ENCODE measurements at regions not wholly inside any gene's neighbourhood (a gene's known extent, or its start where the extent isn't known, plus 50 kb on each side); places are given as distances from the start of the nearest gene placed in this dataset.
"Not testable (repeated sequence)": the region's sequence is repeated elsewhere in the genome, so short reads cannot be mapped to it uniquely, and the experiment has no call there.

DNA sequence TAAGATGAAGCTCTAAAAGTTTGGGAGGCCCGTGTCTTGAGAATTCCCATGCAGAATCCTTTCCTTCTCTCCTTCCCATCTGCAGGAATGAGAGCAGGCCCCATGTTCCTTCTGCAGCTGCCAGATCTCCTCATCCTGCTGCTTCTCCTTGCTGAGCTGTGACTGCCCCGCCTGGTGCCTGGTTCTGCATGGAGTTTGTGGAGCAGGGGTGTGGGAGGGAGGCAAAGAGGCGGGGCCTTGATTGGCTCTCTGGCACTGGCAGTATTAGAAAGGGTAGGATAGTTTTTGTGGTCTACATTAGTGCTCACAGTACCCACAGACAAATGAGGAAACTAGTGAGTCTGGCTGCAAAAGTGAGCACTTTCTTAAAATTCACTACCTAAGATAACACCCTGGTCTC lies 91.1 kb upstream of the CLPB start:
- no peak for DNase-seq

DNA sequence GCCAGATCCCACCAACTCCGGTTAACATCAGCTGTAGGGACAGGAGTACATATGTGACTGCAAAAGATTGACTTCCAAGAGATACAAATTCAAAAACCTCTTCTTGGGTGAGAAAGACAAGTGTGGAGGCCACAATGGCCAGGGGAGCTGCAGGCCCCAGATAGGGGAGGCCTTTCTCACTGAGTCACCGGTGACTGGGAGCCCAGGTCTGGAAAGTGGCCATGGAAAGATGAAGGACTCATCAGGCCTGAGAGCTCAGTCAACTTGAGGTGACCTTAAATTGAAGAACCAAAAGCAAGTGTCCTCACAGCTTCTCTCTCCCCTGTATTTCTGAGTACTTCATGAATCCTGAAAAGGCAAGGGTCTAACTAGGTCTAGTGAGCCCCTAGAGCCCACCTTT lies 90.4 kb upstream of the CLPB start:
- no peak for DNase-seq

DNA sequence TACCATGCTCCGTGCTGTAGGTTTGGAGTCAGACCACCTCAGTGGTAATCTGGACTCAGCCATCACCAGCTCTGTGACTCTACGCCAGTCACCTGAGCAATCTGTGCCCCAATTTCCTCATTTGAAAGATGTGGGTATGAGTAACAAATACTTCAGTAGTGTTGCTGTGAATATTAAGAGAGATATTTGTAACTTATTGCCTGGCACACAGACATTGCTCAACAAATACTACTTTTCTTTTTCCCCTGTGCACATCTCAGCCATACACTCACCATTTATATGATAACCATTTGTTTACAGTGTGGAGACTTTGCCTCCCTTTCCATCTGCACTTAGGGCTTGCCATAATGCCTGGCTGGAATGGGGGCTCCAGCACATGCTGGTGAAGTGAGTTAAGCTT lies 89.7 kb upstream of the CLPB start:
- no peak for DNase-seq

DNA sequence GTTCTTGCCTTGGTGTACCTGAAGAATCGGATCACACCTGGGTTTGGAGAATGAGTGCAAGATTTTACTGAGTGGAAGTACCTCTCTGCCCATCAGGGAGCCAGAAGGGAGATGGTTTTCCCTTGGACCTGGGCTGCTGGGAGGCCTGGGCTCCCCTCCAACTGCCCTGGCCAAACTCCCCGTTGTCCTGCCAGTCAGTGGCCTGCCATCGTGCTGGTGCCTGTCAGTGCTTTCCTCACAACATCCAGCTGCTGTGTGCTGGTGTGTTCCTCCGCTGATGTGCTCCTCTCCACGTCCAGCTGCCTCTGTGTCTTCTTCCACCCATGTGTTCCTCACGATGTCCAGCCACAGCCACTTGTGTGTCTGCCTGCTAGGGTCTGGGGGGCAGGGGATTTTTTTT lies 87.9 kb upstream of the CLPB start:
- no peak for DNase-seq

DNA sequence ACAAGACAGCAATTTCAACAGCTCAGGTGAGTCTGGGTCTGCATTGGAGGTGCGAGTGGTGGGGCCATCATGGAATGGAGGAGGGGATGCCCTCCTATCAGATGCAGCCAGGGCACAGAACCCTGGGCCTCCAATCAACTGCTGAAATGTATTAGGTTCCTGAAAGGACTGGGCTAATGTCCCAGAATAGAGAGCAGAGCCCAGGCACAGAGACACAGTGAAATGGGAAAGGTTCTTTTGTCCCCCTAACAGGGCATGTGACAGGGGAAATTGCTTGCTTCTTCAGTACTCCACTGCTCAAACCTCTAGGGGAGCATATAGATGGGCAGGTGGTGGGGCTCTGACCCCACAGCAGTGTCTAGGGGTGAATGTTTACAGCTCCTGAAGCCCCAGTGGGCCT lies 87.3 kb upstream of the CLPB start:
- DNase-seq: no peak

DNA sequence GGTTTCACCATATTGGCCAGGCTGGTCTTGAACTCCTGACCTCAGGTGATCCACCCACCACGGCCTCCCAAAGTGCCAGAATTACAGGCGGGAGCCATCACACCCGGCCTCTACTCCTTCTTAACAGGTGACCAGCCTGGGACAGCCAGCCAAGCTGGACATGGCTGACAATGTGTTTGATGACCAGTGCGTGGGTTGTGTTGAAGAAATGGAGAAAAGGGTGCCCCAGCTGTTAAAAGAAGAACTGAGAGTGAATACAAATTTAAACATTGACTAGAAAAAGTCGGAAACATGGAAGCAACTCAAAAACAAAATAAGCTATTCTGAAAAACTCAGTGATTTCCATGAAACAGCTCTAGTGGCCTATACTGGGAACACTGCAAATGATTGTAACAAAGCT lies 86.5 kb upstream of the CLPB start:
- no peak for DNase-seq

DNA sequence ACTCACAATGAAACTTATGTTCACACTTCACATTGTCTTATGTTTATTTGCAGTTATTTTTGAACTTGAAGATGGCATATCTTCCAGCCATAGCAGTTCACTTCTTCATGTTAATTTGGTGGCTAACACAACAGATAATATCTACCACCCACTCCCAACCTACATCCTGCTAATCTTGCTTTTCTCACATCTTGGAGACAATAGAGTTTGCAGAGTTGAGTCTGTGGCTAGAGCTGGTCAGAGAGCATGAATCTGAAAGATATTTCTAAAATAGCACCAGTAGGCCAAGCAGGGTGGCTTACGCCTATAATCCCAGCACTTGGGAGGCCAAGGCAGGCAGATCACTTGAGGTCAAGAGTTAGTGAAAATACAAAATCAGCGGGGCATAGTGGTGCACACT lies 85.6 kb upstream of the CLPB start:
- not testable (repeated sequence) for DNase-seq

DNA sequence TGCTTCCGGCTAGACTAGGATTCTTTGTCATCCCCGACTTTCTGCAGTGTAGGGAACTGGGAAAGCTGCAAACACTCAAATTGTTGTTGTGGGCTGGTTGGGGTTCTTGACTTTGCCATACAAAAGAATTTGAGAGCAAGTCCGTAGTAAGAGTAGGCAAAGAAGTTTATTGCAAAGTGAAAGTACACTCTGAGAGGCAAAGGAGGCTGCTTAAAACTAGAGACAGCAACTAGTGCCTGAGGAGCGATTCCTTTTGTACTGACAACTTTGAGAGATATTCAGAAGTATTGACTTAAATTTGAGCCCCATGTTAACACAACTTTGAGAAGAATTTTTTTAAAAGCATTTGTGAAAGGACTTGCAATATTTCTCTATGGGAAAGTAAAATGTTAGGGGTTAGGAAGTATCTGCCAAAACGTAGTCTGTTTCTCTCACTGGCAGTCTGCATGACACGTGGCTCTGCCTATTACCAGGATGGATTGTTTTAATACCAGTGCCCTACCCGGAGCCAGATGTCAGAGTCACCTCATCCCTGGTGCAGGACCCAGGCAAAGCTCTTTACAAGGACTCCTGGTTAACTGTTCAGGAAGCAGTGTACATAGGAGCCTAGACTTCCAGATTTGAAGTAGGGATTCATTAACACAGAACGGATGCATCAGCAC lies 85.0 kb upstream of the CLPB start:
- no peak for DNase-seq

DNA sequence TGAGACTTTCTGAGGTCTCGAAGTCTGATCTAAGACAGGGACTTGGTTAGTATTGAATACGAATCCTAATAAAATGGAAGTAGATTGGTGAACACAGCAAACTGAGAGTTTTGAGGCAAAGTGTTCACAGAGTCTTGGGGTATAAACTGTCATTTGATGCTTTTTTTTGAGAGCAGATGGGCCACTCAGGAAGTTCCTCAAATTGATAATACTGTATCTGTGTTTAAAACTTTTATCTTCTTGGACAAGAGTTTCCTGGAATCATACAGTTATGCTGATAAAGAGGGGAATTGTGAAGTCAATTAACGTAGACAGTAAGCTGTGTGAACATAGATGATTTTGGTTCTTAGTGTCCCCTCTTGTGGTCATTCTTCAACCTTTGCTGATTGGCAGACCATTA lies 80.0 kb upstream of the CLPB start:
- DNase-seq: no peak

DNA sequence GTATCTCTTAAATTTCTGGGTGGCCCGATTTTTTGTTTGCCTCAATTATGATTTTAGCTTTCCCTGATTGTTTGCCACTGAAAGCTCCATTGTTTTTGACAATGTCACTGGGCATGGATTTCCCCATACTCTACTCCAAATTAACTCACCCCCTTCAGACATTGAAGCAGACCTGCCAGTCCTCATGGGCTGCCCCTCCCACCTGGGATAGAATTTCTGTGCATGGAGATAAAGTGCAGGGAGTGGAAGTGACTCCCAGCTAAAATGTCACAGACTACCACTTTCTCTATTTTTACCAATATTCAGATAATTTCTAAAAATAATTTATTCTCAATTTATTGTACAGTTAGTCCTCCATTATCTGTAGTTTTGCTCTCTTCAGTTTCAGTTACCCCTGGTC lies 79.1 kb upstream of the CLPB start:
- DNase-seq: no peak

DNA sequence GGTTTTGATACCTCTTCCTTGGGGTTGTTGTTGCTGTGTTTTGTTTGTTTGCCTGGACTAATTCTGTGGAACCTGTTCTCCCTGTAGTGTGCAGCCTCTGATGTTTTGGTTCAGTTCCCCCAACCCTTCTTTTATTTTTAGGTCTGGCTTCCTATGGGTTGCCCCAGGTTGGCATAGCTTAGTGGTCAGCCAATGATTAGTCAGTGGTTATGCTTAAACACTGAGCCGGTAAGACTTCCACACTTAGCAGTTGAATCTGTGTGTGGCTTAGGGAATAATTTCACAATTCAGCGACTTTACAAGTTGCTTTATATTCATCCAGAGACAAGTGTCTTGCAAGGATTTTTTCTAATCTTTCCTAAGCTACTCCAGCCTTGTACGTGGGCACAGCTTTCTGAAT lies 78.6 kb upstream of the CLPB start:
- no peak for DNase-seq

DNA sequence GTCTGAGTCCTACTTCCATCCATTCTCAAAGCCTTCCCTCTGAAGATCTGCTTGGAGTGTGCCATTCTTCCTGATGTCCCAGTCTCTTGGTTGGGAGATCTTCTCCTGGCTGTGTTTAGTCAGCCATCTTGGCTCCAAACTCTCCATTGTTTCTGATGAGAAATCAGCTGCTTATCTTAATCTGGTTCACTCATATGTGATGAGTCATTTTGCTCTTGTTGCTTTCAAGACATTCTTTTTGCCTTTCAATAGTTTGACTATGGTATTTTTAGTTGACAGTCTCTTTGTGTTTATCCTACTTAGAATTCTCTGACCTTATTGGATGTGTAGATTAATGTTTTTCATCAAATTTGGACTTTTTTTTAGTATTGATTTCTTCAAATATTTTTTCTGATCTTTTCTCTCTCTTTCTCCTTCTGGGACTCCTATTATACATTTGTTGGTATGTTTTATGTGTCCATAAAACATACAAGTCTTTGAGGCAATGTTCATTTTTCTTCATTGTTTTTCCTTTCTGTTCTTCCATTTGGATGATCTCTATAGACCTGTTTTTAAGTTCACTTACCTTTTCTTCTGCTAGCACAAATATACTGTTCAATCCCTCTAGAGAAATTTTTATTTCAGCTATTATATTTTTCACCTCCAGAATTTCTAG lies 77.2 kb upstream of the CLPB start:
- DNase-seq: no peak

DNA sequence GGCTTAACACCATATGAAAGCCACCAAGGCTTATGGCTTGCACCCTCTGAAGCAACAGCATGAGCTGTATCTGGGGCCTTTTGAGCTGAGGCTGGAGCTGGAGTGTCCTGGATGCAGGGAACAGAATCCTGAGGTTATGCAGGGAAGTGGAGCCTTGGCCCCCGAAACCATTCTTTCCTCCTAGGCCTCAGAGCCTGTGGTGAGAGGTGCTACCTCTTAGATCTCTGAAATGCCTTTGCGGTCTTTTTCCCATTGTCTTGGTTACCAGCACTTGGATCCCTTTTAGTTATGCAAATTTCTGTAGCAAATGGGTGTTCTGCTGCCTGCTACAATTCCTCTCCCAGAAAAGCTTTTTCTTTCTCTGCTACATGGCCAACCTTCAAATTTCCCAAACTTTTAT lies 72.7 kb upstream of the CLPB start:
- no peak for DNase-seq

DNA sequence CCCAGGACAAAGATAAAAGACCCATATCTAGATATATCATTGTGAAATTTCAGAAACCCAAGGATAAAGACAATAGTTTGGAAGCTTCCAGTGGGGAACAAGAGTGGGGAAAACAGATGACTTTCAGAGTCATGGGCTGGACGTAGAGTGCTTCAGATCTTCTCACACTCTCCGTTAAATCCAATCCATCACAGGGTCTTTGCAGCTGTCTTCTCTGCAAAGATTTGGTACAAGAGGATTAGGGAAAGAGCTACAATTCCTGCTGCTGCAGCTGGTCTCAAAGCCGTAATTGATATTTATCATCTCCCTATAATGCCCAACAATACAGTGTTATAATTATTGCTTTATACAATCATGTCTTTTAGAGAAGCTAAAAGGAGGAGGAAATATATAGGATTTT lies 63.4 kb upstream of the CLPB start:
- DNase-seq: no peak

DNA sequence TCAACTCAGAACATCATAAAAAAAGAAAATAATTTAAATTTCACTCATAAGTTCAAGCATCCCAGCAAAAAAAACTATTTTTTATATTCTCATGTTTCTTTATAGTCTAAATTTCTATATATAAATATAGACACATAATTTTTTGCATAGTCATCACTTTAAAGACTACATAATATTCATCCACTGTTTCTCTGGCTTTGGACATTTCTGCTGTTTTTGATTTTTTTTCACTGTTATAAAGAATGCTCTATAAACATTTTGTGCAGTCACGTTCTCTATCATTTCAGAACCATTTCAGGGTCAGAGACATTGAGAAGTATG lies 59.7 kb upstream of the CLPB start:
- no peak for DNase-seq

DNA sequence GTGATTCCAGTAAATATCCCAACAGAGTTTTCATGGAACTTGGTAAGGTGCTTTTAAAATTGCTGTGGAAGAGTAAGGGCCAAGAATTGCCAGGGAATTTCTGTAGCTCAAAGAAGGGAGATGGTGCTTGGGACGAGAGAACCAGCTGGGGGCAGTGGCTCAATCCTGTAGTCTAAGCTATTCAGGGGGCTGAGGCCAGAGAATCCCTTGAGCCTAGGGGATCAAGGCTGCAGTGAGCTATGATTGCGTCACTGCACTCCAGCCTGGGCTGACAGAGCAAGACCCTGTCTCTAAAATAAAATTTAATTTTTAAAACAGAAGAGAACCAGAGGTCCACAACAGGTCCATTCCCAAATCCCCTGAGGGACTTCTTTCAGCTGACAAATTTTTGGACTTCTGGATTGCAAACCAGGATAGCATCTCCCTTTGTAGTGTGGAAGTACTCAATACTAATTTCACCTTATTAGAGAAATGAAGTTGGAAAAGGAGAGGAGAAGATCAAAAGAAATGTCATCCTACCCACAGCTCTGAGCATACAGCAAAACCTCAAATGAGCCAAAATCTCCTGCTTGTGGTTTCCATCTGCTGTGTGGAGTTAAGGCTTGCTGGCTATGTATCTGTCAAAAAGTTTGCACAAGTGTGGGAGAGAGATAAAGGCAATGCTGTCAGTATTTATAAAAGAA lies 59.2 kb upstream of the CLPB start:
- DNase-seq: no peak

DNA sequence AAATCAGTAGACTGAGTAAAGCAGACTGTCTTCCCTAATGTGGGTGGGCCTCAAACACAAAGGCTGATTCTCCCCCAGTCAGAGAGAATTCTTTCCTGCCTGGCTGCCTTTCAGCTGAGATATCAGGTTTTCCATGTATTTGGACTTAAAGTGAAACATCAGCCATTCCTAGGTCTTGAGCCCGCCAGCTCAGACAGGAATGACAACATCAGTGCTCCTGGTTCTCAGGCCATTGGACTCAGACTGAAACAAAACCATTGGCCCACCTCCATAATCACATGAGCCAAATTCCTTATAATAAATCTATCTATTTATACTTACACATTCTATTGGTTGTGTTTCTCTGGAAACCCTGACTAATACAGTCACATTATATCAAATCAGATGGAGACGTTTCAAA lies 56.7 kb upstream of the CLPB start:
- DNase-seq: peak; percentile 13

All from skin of body (tissue), 1 donor.